ENCODE measurements at regions not wholly inside any gene's neighbourhood (a gene's known extent, or its start where the extent isn't known, plus 50 kb on each side); places are given as distances from the start of the nearest gene placed in this dataset.

DNA sequence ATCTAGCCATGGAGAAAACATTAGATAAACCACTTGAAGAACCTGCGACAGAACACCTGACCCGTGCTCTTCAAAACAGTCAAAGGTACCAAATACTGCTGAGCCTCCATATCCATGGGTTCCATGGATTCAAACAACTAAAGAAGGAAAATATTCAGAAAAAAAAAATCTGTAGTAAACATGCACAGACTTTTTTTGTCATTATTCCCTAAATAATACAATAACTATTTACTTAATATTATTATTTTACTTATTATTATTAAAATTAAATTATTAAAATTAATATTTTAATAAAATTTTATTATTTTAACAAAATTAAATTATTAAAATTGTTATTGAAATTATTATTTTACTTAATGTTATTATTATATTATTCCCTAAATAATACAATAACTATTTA is 101.0 kb upstream of the PDE1C start:
- TF ChIP-seq PPARA (CRISPR knock-in tag; IDR thresholded peaks at IDR 0.05; ENCODE audit: borderline replicate concordance) (no peak), TOX (CRISPR knock-in tag; IDR thresholded peaks at IDR 0.05; ENCODE audit: borderline replicate concordance) (no peak), BACH2 (CRISPR knock-in tag; IDR thresholded peaks at IDR 0.05; ENCODE audit: borderline replicate concordance) (no peak)
